SK-N-SH (cell line): ENCODE measurements at regions not wholly inside any gene's neighbourhood (a gene's known extent, or its start where the extent isn't known, plus 50 kb on each side); places are given as distances from the start of the nearest gene placed in this dataset.

Experiments used
- CTCF ChIA-PET: fragments of 300-600, 350-600 bp; formaldehyde crosslinking; extraction: SDS; loops from one replicate; lab custom pipeline; 2021; lab: Yijun Ruan, JAX
- POLR2A ChIA-PET: fragments of 350-600 bp; sonication (Branson Sonifier 250); formaldehyde crosslinking; extraction: SDS; loops from one replicate; lab custom pipeline; 2020; ENCODE audit warnings: antibody characterized with exemption, inconsistent platforms; lab: Yijun Ruan, JAX
- DNase-seq: peaks from one replicate; pipeline ENCODE4 v3.0.0; 2012
- H2AFZ ChIP-seq: fragments of 200-600 bp; sonication (generic); 2 replicates; pipeline ENCODE4 v1.8.1; 2016; ENCODE audit warnings: antibody characterized with exemption, mild to moderate bottlenecking, low read depth
- H3F3A ChIP-seq: fragments of 200-600 bp; sonication (generic); replicated peaks from 2 replicates; pipeline ENCODE3; 2016; ENCODE audit warnings: antibody characterized with exemption, mild to moderate bottlenecking; ENCODE audit not compliant: insufficient read depth
- H3K27ac ChIP-seq, 2 experiments: fragments of 200-500 bp in 1 of 2; fragments of 200-600 bp in 1 of 2; sonication (Bioruptor generic) in 1 of 2; sonication (generic), shearing (Covaris generic) in 1 of 2; 2 replicates each; pipeline versions ENCODE4 v1.5.1 to v1.6.1; 2014 to 2016; ENCODE audit warnings: low read depth in 2 of 2, inconsistent platforms in 1 of 2, low read length in 1 of 2, mild to moderate bottlenecking in 1 of 2, mixed read lengths in 1 of 2
- H3K27me3 ChIP-seq: fragments of 200-600 bp; sonication (generic), shearing (Covaris generic); 2 replicates; pipeline ENCODE4 v1.6.1; 2016; ENCODE audit warnings: mixed run types; ENCODE audit not compliant: insufficient read depth
- H3K36me3 ChIP-seq, 2 experiments: fragments of 200-500 bp in 1 of 2; fragments of 200-600 bp in 1 of 2; sonication (Bioruptor generic) in 1 of 2; sonication (generic) in 1 of 2; replicated peaks in 1 of 2; 2 replicates each; pipeline versions ENCODE3 to v1.5.1; 2014 to 2016; ENCODE audit warnings: low read length in 1 of 2, mild to moderate bottlenecking in 1 of 2; ENCODE audit not compliant: insufficient read depth in 2 of 2, control insufficient read depth in 1 of 2
- H3K4me1 ChIP-seq, 2 experiments: fragments of 200-500 bp in 1 of 2; fragments of 200-600 bp in 1 of 2; sonication (Bioruptor generic) in 1 of 2; sonication (generic), shearing (Covaris generic) in 1 of 2; 2 replicates each; pipeline versions ENCODE4 v1.5.1 to v1.6.1; 2014 to 2016; ENCODE audit warnings: low read depth in 1 of 2, low read length in 1 of 2, mixed run types in 1 of 2; ENCODE audit not compliant: insufficient read depth in 2 of 2, control insufficient read depth in 1 of 2
- H3K4me2 ChIP-seq: fragments of 200-600 bp; sonication (generic), shearing (Covaris generic); 2 replicates; pipeline ENCODE4 v1.6.1; 2017; ENCODE audit warnings: mixed run types
- H3K4me3 ChIP-seq, 2 experiments: fragments of 200-500 bp in 1 of 2; fragments of 200-600 bp in 1 of 2; sonication (Bioruptor generic) in 1 of 2; sonication (generic), shearing (Covaris generic) in 1 of 2; 2 replicates each; pipeline versions ENCODE4 v1.5.1 to v1.8.1; 2014 to 2016; ENCODE audit warnings: low read depth in 2 of 2, inconsistent platforms in 1 of 2, low read length in 1 of 2, mild to moderate bottlenecking in 1 of 2, mixed read lengths in 1 of 2, moderate library complexity in 1 of 2
- H3K79me2 ChIP-seq: fragments of 200-600 bp; sonication (generic); 2 replicates; pipeline ENCODE4 v1.8.1; 2017; ENCODE audit warnings: mild to moderate bottlenecking; ENCODE audit not compliant: insufficient read depth
- H3K9ac ChIP-seq: fragments of 200-600 bp; sonication (generic); 2 replicates; pipeline ENCODE4 v1.6.1; 2017; ENCODE audit warnings: mixed run types
- H3K9me2 ChIP-seq: fragments of 200-600 bp; sonication (generic); 2 replicates; pipeline ENCODE4 v1.6.1; 2017; ENCODE audit warnings: mixed run types
- H3K9me3 ChIP-seq: fragments of 200-600 bp; sonication (generic); 2 replicates; pipeline ENCODE4 v1.6.1; 2017; ENCODE audit warnings: mixed run types, mild to moderate bottlenecking, moderate library complexity
- H4K20me1 ChIP-seq: fragments of 200-600 bp; sonication (generic); 2 replicates; pipeline ENCODE4 v1.6.1; 2017; ENCODE audit warnings: mild to moderate bottlenecking, mixed run types; ENCODE audit not compliant: insufficient read depth
- CHD2 ChIP-seq: fragments of 150-350 bp; IDR thresholded peaks from 2 replicates; pipeline ENCODE4 v1.6.1; 2018; ENCODE audit warnings: low read length; ENCODE audit not compliant: partially characterized antibody
- FOXM1 ChIP-seq: IDR thresholded peaks from 2 replicates; pipeline ENCODE4 v1.4.0; 2012; ENCODE audit warnings: low read depth, mild to moderate bottlenecking
- IRF3 ChIP-seq: fragments of 150-350 bp; IDR thresholded peaks from 2 replicates; pipeline ENCODE4 v1.6.1; 2016; ENCODE audit warnings: mild to moderate bottlenecking, low read depth, low read length
- JUND ChIP-seq: IDR thresholded peaks from 2 replicates; pipeline ENCODE4 v1.4.0; 2012
- MXI1 ChIP-seq: IDR thresholded peaks from 2 replicates; pipeline ENCODE4 v1.6.1; 2012; ENCODE audit warnings: mild to moderate bottlenecking, low read depth, low read length, improper control_type of control experiment
- PBX3 ChIP-seq: IDR thresholded peaks from 2 replicates; pipeline ENCODE4; 2012
- RAD21 ChIP-seq: IDR thresholded peaks from 2 replicates; pipeline ENCODE4 v1.6.1; 2012; ENCODE audit warnings: mild to moderate bottlenecking, low read length
- RFX5 ChIP-seq: IDR thresholded peaks from 2 replicates; pipeline ENCODE4 v1.6.1; 2012; ENCODE audit warnings: mild to moderate bottlenecking, improper control_type of control experiment, low read length
- RXRA ChIP-seq: IDR thresholded peaks from 2 replicates; pipeline ENCODE4 v1.4.0; 2012; ENCODE audit warnings: low read depth, mild to moderate bottlenecking, borderline replicate concordance
- TCF12 ChIP-seq: IDR thresholded peaks from 2 replicates; pipeline ENCODE4 v1.4.0; 2012
- YY1 ChIP-seq: IDR thresholded peaks from 2 replicates; pipeline ENCODE4 v1.4.0; 2012; ENCODE audit warnings: low read depth, mild to moderate bottlenecking
- whole genome bisulfite sequencing: methylation state at CpG from one replicate; pipeline ENCODE4 v1.1.6; 2017; ENCODE audit warnings: low lambda C conversion rate; 5-methylcytosine and 5-hydroxymethylcytosine counted together

- H2AFZ ChIP-seq, result no peak overlapping the region
- no peaks in the 10 kb centered on the region; the same call in 1 of the 2 replicates for H3K9me3 ChIP-seq
- ChIA-PET CTCF (interaction anchor here (0.7 kb wide), 1 partner anchor 86 kb away, joined by 3 read pairs; no protein-coding TSS in a partner anchor), POLR2A (no interaction called here)
- 42% methylated on average over 1 of the region's 1 CpG for WGBS
- H3K27me3 ChIP-seq, result no peaks in the 10 kb centered on the region; the same call in 1 of the 2 replicates
- no peak overlapping the region for H3K4me2 ChIP-seq
- no peaks in the 10 kb centered on the region for H3K79me2 ChIP-seq
- no peak overlapping the region for H3K9ac ChIP-seq
- TF ChIP-seq PBX3 (no peak), YY1 (no peak), RAD21 (no peak), FOXM1 (no peak), RXRA (no peak), IRF3 (no peak), JUND (no peak), TCF12 (no peak), MXI1 (no peak), RFX5 (no peak), CHD2 (no peak)
- H3K4me3 ChIP-seq, result no peak overlapping the region
- H3F3A ChIP-seq, result no peaks in the 10 kb centered on the region
- DNase-seq, result no peak
- no peaks in the 10 kb centered on the region for H4K20me1 ChIP-seq
- H3K9me2 ChIP-seq, result no peaks in the 10 kb centered on the region
- H3K27ac ChIP-seq, result no peak overlapping the region
- no peaks in the 10 kb centered on the region for H3K36me3 ChIP-seq
- H3K4me1 ChIP-seq, result no peaks in the 10 kb centered on the region
Measured at GRCh38 chr7:16034866-16035265, 348.4 kb upstream of the MEOX2 start.

DNA sequence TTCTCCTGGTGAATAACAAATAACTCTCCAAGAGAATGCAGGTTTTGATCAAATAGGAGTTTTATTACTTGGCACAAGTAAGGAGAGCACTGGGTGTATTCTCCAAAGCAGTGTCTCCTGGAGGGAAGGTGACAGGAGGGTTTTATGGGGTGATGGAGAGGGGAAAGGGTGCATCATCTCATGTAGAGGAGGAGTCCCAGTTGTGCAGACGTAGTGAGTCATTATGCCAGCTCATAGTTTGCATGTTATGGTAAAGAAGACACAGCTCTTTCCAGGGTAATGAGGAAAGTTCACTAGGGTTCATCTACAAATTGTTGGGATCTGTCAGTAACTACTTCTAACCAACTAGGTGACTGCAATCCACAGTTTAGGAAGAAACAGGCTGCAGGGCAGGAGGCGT lies 347.9 kb upstream of the MEOX2 start:
- POLR2A ChIA-PET, result no interaction called here
- CTCF ChIA-PET, result no interaction called here
- no peak for DNase-seq

More for the DNA sequence above, 347.9 kb upstream of the MEOX2 start:
- no peaks in the 10 kb centered on the region for H3F3A ChIP-seq
- H3K9ac ChIP-seq, result no peak overlapping the region
- H3K79me2 ChIP-seq, result no peaks in the 10 kb centered on the region
- H3K4me2 ChIP-seq, result no peak overlapping the region
- H3K9me3 ChIP-seq, result no peaks in the 10 kb centered on the region; the same call in 1 of the 2 replicates
- H3K27ac ChIP-seq, result no peak overlapping the region
- no peaks in the 10 kb centered on the region for H3K9me2 ChIP-seq
- no peaks in the 10 kb centered on the region for H3K4me1 ChIP-seq
- no peaks in the 10 kb centered on the region for H3K36me3 ChIP-seq
- H3K27me3 ChIP-seq, result no peaks in the 10 kb centered on the region; the same call in 1 of the 2 replicates
- no peak for TF ChIP-seq MXI1
- no peak for TF ChIP-seq CHD2
- WGBS, result 2% methylated on average over 2 of the region's 2 CpGs
- H4K20me1 ChIP-seq, result no peaks in the 10 kb centered on the region
- no peak overlapping the region for H3K4me3 ChIP-seq
- no peak overlapping the region for H2AFZ ChIP-seq
